Colonic mucosa (tissue), 4 donors: ENCODE measurements at regions not wholly inside any gene's neighbourhood (a gene's known extent, or its start where the extent isn't known, plus 50 kb on each side); places are given as distances from the start of the nearest gene placed in this dataset.

Experiments used
- DNase-seq: peaks from one replicate; pipeline ENCODE4 v3.0.0-alpha.2; 2020
- H3K27ac ChIP-seq: fragments of 200-600 bp; one replicate; pipeline ENCODE4 v1.8.0; 2021
- H3K27me3 ChIP-seq: fragments of 200-600 bp; one replicate; pipeline ENCODE4 v1.8.0; 2021
- H3K36me3 ChIP-seq: fragments of 200-600 bp; one replicate; pipeline ENCODE4 v1.8.0; 2021
- H3K4me1 ChIP-seq: fragments of 200-600 bp; one replicate; pipeline ENCODE4 v1.8.0; 2021; ENCODE audit warnings: mild to moderate bottlenecking
- H3K4me3 ChIP-seq: fragments of 200-600 bp; one replicate; pipeline ENCODE4 v1.8.0; 2021
- H3K9ac ChIP-seq, 2 donors: one replicate each; pipeline ENCODE4 v1.7.0; 2013; ENCODE audit warnings: control low read depth in 2 of 2, low read depth in 2 of 2, low read length in 2 of 2
- H3K9me3 ChIP-seq: fragments of 200-600 bp; one replicate; pipeline ENCODE4 v1.8.0; 2021
- CTCF ChIP-seq: fragments of 200-600 bp; IDR thresholded peaks from one replicate; pipeline ENCODE4 v1.8.0; 2022; ENCODE audit warnings: antibody characterized with exemption, mild to moderate bottlenecking
- intact Hi-C: fragments of 100-400 bp; cut with DNase I; formaldehyde crosslinking; loops from one replicate; pipeline ENCODE4 v1.14.1; 2022
- donor health status: healthy.
- donor health status: DM: no; HTN: no; CAD: no.
- donor health status: DM: no; HTN: no; CAD: no.

DNA sequence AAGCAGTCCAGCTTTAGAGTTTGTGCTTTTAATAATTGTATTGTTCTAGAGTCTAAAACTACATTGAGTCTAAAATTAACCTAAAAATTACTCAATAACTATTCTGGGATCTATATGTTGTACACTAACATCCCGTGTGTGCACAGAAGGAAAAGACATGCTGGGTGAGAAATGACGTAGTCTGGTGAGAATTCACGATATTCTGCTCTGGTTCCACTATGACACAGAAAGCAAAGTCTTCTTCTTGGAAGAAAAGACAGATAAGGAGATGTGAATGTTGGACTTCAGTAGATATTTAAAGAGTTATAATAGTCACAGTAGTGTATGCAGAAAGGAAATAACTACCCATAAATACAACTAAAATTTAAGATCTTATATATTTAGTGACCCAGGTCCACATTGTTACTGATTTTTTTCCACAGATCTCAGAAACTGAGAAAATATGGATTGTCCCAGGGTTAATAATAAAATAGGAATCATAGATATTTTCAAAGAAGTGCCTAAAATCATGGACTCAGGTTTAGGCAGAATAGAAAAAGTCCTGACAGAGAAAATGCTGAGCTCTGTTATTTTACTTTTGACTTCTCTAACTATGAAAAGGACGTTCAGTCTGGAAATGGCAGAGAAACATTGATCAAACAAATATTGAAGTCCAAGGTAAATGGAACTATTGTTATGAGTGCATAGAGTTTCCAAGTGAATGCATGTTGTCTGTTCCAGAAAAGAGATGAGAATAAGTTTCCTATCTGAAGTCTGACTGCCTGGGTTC lies 170.7 kb downstream of the ANKRD50 start:
- TF ChIP-seq CTCF, result no peak
- DNase-seq, result no peak
- Histone ChIP-seq H3K9ac (no peak overlapping the region), H3K36me3 (no peaks in the 10 kb centered on the region), H3K4me1 (no peaks in the 10 kb centered on the region), H3K27ac (no peak overlapping the region), H3K4me3 (no peak overlapping the region), H3K9me3 (no peaks in the 10 kb centered on the region), H3K27me3 (no peaks in the 10 kb centered on the region)
- intact Hi-C loops, result no loop called here

DNA sequence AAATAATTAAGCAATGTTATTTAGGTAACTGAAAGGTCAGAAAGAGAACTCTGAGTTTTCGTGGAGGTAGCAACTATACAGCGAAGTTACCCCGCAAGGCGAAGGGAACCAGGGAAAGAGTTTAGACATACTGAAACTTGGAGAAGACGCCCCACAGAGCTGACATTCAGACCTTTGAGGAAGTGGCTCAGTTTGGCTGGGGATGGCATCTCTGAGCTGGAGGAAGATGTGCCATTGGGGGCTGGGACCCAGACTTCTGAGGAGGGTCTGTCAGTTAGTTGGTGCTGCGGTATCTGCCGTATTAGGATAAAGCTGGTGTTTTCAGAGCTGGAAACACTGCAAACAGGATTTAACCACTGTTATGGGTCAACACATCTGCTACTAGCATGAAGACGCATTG lies 156.6 kb downstream of the ANKRD50 start:
- intact Hi-C loops, result no loop called here

DNA sequence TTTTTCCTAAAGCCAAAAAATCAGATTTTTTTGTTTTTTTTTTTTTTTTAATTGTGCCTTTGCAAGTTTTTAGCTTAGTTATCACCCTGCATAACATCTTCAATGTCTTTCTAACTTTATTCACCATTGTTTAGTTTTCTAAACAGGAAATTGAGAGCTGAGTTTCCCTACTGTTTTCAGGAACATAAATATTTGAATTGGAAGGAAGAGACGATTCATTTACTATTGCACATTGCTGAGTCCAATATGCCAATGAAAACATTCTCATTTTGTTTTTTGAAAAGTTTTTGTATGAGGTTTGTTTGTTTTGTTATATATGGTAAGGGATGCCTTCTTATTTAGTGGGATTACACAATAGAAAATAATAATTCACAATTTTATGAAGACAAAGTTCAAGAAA lies 148.4 kb downstream of the ANKRD50 start:
- Histone ChIP-seq H3K4me1 (no peaks in the 10 kb centered on the region), H3K9ac (no peak overlapping the region), H3K27me3 (no peaks in the 10 kb centered on the region), H3K27ac (no peak overlapping the region), H3K36me3 (no peaks in the 10 kb centered on the region), H3K4me3 (no peak overlapping the region), H3K9me3 (no peaks in the 10 kb centered on the region)
- intact Hi-C loops, result no loop called here
- no peak for TF ChIP-seq CTCF
- DNase-seq, result no peak

More for the DNA sequence above, 156.6 kb downstream of the ANKRD50 start:
- Histone ChIP-seq H3K9ac (no peak overlapping the region), H3K36me3 (no peaks in the 10 kb centered on the region), H3K4me3 (no peak overlapping the region), H3K9me3 (no peaks in the 10 kb centered on the region), H3K27ac (no peak overlapping the region), H3K27me3 (no peaks in the 10 kb centered on the region), H3K4me1 (no peaks in the 10 kb centered on the region)
- DNase-seq, result no peak
- TF ChIP-seq CTCF, result no peak

DNA sequence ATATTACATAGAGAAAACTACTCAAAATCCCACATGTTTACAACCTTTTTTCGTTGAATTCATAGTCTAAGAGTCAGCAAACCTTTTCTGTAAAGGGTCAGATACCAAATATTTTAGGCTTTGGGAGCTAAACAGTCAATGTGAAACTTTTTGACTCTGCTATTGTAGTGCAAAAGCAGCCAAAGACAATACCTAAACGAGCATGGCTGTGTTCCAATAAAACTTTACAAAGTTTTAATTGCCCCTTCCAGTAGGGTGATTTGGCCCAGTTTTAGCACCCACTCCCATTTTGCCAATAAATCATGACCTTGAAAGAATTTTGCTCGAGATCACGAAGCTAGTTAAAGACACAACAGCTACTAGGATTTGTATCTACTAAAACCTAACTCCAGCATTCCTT lies 147.2 kb downstream of the ANKRD50 start:
- no peak overlapping the region for H3K4me3 ChIP-seq
- no peak for TF ChIP-seq CTCF
- H3K9me3 ChIP-seq, result no peaks in the 10 kb centered on the region
- no peak overlapping the region for H3K27ac ChIP-seq
- H3K36me3 ChIP-seq, result no peaks in the 10 kb centered on the region
- H3K27me3 ChIP-seq, result no peaks in the 10 kb centered on the region
- DNase-seq, result no peak
- H3K9ac ChIP-seq, result no peak overlapping the region
- intact Hi-C loops, result no loop called here
- no peaks in the 10 kb centered on the region for H3K4me1 ChIP-seq

DNA sequence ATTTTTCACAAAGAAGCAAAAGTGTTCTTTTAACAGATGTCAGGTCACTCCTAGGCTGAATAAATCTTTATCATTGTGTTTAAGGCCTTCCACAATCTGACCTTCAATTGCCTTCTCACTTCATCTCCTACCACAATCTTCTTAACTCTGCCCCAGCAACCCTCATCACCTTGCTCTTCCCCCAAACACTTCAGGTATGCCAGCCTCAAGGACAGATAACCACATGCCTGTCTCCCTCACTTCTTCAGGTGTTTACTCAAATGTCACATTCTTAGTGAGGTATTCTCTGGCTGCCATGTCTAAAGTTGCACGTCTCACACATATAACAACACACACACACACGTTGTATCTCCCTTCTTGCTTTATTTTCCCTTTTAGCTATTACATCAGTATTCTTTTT lies 146.5 kb downstream of the ANKRD50 start:
- intact Hi-C loops, result no loop called here
- Histone ChIP-seq H3K27me3 (no peaks in the 10 kb centered on the region), H3K27ac (no peak overlapping the region)

More for the DNA sequence above, 146.5 kb downstream of the ANKRD50 start:
- H3K9ac ChIP-seq, result no peak overlapping the region
- no peak for TF ChIP-seq CTCF
- H3K4me1 ChIP-seq, result no peaks in the 10 kb centered on the region
- no peaks in the 10 kb centered on the region for H3K36me3 ChIP-seq
- DNase-seq, result no peak
- no peaks in the 10 kb centered on the region for H3K9me3 ChIP-seq
- H3K4me3 ChIP-seq, result no peak overlapping the region
